ENCODE measurements at regions not wholly inside any gene's neighbourhood (a gene's known extent, or its start where the extent isn't known, plus 50 kb on each side); places are given as distances from the start of the nearest gene placed in this dataset.
"Not testable (repeated sequence)": the region's sequence is repeated elsewhere in the genome, so short reads cannot be mapped to it uniquely, and the experiment has no call there.

DNA sequence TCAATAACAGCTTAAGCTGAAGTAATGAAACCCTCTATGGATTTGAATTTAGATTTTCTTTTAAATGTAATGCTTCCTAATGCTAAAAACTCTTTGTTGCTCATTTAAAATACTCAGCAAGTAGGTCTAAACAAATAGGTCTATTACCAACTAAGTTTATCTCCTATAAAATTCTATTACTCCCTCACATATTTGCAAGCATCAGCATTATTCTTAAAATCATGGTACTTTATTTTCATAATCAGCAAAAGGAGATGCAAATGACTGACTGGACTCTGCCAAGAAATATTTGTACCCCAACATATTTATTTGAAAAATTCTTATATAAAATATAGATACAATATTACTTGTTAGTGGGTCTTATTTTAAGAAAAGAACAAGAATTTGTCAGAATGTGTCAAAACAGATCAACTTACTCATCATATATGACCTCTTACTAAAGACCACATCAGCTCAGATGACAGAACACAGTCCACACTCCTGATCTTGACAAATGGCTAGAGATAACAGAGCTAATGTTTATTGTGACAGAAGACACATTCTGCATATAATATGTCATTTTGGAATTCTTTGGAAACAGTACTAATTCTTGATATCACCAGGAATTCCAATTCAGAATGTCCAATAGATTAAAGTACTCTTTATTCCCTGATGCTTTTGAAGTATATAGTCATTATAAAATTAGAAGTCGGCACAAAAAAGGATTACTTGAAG is 704.6 kb upstream of the PCDH9 start:
- TF ChIP-seq, protein P1, sequence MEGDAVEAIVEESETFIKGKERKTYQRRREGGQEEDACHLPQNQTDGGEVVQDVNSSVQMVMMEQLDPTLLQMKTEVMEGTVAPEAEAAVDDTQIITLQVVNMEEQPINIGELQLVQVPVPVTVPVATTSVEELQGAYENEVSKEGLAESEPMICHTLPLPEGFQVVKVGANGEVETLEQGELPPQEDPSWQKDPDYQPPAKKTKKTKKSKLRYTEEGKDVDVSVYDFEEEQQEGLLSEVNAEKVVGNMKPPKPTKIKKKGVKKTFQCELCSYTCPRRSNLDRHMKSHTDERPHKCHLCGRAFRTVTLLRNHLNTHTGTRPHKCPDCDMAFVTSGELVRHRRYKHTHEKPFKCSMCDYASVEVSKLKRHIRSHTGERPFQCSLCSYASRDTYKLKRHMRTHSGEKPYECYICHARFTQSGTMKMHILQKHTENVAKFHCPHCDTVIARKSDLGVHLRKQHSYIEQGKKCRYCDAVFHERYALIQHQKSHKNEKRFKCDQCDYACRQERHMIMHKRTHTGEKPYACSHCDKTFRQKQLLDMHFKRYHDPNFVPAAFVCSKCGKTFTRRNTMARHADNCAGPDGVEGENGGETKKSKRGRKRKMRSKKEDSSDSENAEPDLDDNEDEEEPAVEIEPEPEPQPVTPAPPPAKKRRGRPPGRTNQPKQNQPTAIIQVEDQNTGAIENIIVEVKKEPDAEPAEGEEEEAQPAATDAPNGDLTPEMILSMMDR (IDR thresholded peaks at IDR 0.05; ENCODE audit: insufficient read depth, low read depth, low read length, missing control alignments): no peak
- no peak for DNase-seq (ENCODE audit: low read depth)
- H3K4me3 ChIP-seq (ENCODE audit: low read length): no peak overlapping the region

DNA sequence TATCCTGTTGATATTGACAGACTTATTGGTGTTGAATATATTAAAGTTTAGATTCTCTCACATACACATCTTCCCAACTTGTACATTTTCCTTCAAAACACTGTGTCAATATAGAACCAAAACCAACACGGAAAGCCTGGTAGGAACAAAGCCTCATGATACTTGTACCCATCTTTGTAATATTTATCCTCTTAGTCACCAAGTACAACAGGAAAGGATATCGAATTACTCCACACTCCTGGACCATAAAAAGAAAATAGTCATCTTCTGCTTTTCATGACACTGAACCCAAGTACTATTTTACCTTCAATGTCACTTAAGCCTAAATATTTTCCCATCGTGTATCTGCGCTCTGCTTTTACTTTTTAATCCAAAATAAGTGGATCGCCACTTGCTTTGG is 702.9 kb upstream of the PCDH9 start:
- TF ChIP-seq, protein P1 (IDR thresholded peaks at IDR 0.05; ENCODE audit: insufficient read depth, low read depth, low read length, missing control alignments): no peak
- no peak for DNase-seq (ENCODE audit: low read depth)
- H3K4me3 ChIP-seq (ENCODE audit: low read length): no peak overlapping the region

DNA sequence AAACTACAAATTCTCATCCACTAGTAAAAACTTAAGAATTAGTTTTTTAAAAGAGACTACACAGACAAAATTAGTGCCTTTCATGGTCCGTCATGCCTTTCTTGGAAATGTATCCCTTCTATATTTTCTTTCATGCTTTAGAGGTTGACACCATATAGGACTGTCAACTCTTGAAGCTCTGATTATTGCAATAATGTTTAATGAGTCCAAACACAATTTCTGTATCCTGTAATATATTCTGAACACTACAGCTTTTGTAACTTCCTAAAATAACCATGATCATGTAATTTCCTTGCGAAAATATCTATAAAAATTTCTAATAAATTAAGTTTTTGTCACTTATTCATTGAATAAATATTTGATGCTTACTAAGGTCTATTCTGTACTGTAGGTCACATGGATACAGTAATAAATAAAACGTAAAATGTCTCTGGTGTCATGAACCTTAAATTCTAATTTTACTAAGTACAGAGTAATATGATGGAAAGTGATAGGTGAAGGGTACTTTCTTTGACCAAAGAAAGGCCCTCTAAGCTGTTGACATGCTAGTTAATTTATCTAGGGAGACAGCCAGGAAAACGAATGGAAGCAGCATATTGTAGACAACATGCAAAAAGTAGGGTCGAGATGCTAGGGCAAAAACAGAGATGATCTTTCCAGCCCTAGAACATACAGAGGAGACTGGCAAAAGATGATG is 687.3 kb upstream of the PCDH9 start:
- TF ChIP-seq, protein P1 (IDR thresholded peaks at IDR 0.05; ENCODE audit: insufficient read depth, low read depth, low read length, missing control alignments): no peak
- DNase-seq (ENCODE audit: low read depth): no peak
- no peak overlapping the region for H3K4me3 ChIP-seq (ENCODE audit: low read length)

DNA sequence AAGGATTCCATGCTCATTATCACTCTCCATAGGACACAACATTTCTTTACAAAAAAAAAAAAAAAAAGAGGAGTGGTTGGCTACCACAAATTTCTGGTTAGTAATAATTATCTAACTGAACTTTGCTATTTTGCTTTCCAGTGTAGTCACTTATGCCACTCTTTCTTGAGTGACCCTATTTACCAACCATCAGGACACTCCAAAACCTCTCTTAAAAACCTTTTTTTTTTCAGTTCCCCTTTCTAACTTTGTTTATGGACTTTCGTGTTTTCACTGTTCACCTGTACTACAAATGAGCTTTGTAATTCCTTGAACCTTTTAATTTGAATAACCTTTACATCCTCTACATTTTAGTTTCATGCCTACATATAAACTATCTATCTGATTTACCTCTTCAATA is 686.5 kb upstream of the PCDH9 start:
- no peak for DNase-seq (ENCODE audit: low read depth)
- TF ChIP-seq, protein P1 (IDR thresholded peaks at IDR 0.05; ENCODE audit: insufficient read depth, low read depth, low read length, missing control alignments): no peak
- H3K4me3 ChIP-seq (ENCODE audit: low read length): no peak overlapping the region

DNA sequence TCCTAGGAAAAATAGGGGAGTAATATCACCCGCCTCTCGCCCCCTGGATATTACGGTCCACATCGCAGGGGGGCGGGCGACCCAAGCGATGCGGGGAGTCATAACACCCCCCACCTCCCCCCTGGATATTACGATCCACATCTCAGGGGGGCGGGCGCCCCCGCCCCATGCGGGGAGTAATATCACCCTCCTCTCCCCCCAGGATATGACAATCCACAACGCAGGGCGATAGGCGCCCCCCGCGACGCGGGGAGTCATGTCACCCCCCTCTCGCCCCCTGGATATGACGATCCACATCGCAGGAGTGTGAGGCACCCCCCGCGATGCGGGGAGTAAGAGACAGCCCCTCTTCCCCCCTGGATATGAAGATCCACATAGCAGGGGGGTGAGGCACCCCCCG is 684.4 kb upstream of the PCDH9 start:
- DNase-seq (ENCODE audit: low read depth): no peak
- H3K4me3 ChIP-seq (ENCODE audit: low read length): no peak overlapping the region
- TF ChIP-seq, protein P1 (IDR thresholded peaks at IDR 0.05; ENCODE audit: insufficient read depth, low read depth, low read length, missing control alignments): no peak

DNA sequence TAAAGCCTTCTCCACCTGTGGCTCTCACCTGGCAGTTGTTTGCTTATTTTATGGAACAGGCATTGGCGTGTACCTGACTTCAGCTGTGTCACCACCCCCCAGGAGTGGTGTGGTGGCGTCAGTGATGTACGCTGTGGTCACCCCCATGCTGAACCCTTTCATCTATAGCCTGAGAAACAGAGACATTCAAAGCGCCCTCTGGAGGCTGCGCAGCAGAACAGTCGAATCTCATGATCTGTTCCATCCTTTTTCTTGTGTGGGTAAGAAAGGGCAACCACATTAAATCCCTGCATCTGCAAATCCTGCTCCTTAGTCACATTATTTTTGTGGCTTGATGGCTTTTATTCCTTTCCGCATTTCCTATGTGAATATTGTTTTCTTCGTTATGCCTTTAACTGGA is 672.8 kb upstream of the PCDH9 start:
- not testable (repeated sequence) for DNase-seq (ENCODE audit: low read depth)

DNA sequence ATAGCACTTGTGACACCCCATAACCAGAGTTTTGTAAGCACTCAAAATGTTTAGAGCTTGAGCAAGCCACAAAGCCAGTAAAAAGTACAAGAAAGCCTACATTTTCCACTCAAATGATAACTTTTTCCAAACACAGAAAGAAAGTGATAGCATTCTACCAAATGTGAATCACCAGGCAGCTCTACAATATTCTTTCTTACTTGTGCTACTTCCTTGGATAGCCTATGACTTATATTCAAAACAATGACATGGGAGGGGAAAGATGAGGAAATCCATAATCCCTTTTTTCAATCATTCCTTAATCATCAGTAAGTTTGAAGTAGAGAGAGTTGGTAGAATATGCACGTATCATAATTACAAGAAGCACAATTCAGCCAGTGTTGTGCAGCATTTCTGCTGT is 650.8 kb upstream of the PCDH9 start:
- DNase-seq (ENCODE audit: low read depth): peak; percentile 77
- no peak overlapping the region for H3K4me3 ChIP-seq (ENCODE audit: low read length)
- TF ChIP-seq, protein P1 (IDR thresholded peaks at IDR 0.05; ENCODE audit: insufficient read depth, low read depth, low read length, missing control alignments): no peak

More for the DNA sequence above, 672.8 kb upstream of the PCDH9 start:
- H3K4me3 ChIP-seq (ENCODE audit: low read length): not testable (repeated sequence)

Measured in epithelial cell of esophagus (primary cell).